ENCODE measurements at regions not wholly inside any gene's neighbourhood (a gene's known extent, or its start where the extent isn't known, plus 50 kb on each side); places are given as distances from the start of the nearest gene placed in this dataset.

GRCh38 chr11:69943506-69943905 is 124.3 kb upstream of the FGF3 start:
- TF ChIP-seq CTCF (IDR thresholded peaks at IDR 0.05): no peak
- no peak for TF ChIP-seq POLR2A (IDR thresholded peaks at IDR 0.05)
